HepG2 (cell line): ENCODE measurements at regions not wholly inside any gene's neighbourhood (a gene's known extent, or its start where the extent isn't known, plus 50 kb on each side); places are given as distances from the start of the nearest gene placed in this dataset.

Source experiments
- ATAC-seq: fragments of 200-7000 bp; cut with Tn5 transposase; 3 replicates; pipeline ENCODE4 v1.9.1; 2020; ENCODE audit warnings: mild to moderate bottlenecking, moderate library complexity
- BruUV-seq: library from RNA; stranded (reverse); fragments of 400-500 nt; replicated peaks from 2 replicates; lab custom pipeline; 2021; lab: Mats Ljungman, UMichigan
- CTCF ChIA-PET: fragments of 300-600 bp; formaldehyde crosslinking; extraction: SDS; loops from one replicate; lab custom pipeline; 2021; ENCODE audit warnings: low total read pairs, inconsistent platforms, low intra/inter-chr PET ratio; lab: Yijun Ruan, JAX
- POLR2A ChIA-PET: fragments of 350-600 bp; sonication (Branson Sonifier 250); formaldehyde crosslinking; loops from one replicate; lab custom pipeline; 2020; ENCODE audit warnings: antibody characterized with exemption, inconsistent platforms; lab: Yijun Ruan, JAX
- DNase-seq: peaks from one replicate; pipeline ENCODE4 v3.0.0-alpha.2; 2015; ENCODE audit warnings: low spot score
- FAIRE-seq: peaks from 3 replicates; lab custom pipeline; 2011; peaks lifted over from hg19 to GRCh38; lab: Jason Lieb, UNC
- H2AFZ ChIP-seq: one replicate; pipeline ENCODE4 v1.6.1; 2011; ENCODE audit warnings: low read length, inconsistent platforms
- H3K27ac ChIP-seq: fragments of 300-600 bp; 3 replicates; pipeline ENCODE4 v1.8.0; 2011; ENCODE audit warnings: mixed run types, mild to moderate bottlenecking, mixed read lengths, low read length, inconsistent platforms; ENCODE audit not compliant: insufficient read depth; ENCODE audit errors: extremely low read length
- H3K27me3 ChIP-seq, 2 experiments: fragments of 200-600 bp in 1 of 2; 2 replicates in 1 of 2; 3 replicates in 1 of 2; pipeline versions ENCODE4 v1.6.0 to v1.8.0; 2011; ENCODE audit warnings: low read length in 2 of 2, mild to moderate bottlenecking in 2 of 2, moderate library complexity in 2 of 2, inconsistent platforms in 1 of 2; ENCODE audit not compliant: insufficient read depth in 2 of 2, control insufficient read depth in 1 of 2
- H3K36me3 ChIP-seq, 2 experiments: fragments of 200-600 bp in 1 of 2; replicated peaks in 1 of 2; 2 replicates in 1 of 2; 3 replicates in 1 of 2; pipeline versions ENCODE4 v1.5.1 to v1.8.0; 2011; ENCODE audit warnings: low read length in 2 of 2, inconsistent platforms in 1 of 2; ENCODE audit not compliant: insufficient read depth in 2 of 2, control insufficient read depth in 1 of 2
- H3K4me1 ChIP-seq: 2 replicates; pipeline ENCODE4 v1.5.1; 2012; ENCODE audit warnings: low read length, inconsistent platforms; ENCODE audit not compliant: insufficient read depth
- H3K4me2 ChIP-seq: 2 replicates; pipeline ENCODE4 v1.6.0; 2011; ENCODE audit warnings: low read depth, low read length, inconsistent platforms
- H3K4me3 ChIP-seq, 3 experiments: fragments of 200-600 bp in 1 of 3; sonication (generic), shearing (Covaris generic) in 1 of 3; replicated peaks in 1 of 3; 2 replicates each; pipeline ENCODE4 v1.5.1; 2011 to 2016; ENCODE audit warnings: low read length in 3 of 3, inconsistent platforms in 2 of 3, low read depth in 2 of 3, mild to moderate bottlenecking in 2 of 3, control low read depth in 1 of 3, mixed read lengths in 1 of 3; ENCODE audit not compliant: insufficient read depth in 1 of 3
- H3K79me2 ChIP-seq: one replicate; pipeline ENCODE4 v1.6.1; 2011; ENCODE audit warnings: low read length, inconsistent platforms; ENCODE audit not compliant: insufficient read depth
- H3K9ac ChIP-seq: 2 replicates; pipeline ENCODE4 v1.6.0; 2011; ENCODE audit warnings: mild to moderate bottlenecking, low read depth, low read length, inconsistent platforms; ENCODE audit not compliant: insufficient read depth
- H3K9me3 ChIP-seq: 2 replicates; pipeline ENCODE4 v1.5.1; 2012; ENCODE audit warnings: mild to moderate bottlenecking, low read length
- H4K20me1 ChIP-seq: 2 replicates; pipeline ENCODE4 v1.6.0; 2011; ENCODE audit warnings: inconsistent platforms, mild to moderate bottlenecking, low read length, moderate library complexity; ENCODE audit not compliant: insufficient read depth
- CBX2 ChIP-seq, 2 experiments: fragments of 200-600 bp in 1 of 2; sonication (generic); formaldehyde crosslinking in 1 of 2; IDR thresholded peaks; 2 replicates each; pipeline versions ENCODE4 v1.7.0 to v1.8.1; 2018 to 2022; ENCODE audit warnings: low read depth in 2 of 2, low read length in 1 of 2, mild to moderate bottlenecking in 1 of 2, missing genetic modification reagents in 1 of 2
- ELF3 ChIP-seq: IDR thresholded peaks from 2 replicates; pipeline ENCODE4 v1.6.1; 2016; ENCODE audit warnings: missing genetic modification reagents, missing compliant biosample characterization
- PCBP1 ChIP-seq: fragments of 200-400 bp; formaldehyde crosslinking; IDR thresholded peaks from 2 replicates; pipeline ENCODE4 v1.6.1; 2017; ENCODE audit warnings: mild to moderate bottlenecking, low read depth, low read length, borderline replicate concordance
- POGK ChIP-seq: sonication (generic); formaldehyde crosslinking; conservative IDR thresholded peaks from 2 replicates; pipeline ENCODE4 v1.8.0; 2022; ENCODE audit warnings: mild to moderate bottlenecking, moderate library complexity, missing genetic modification reagents
- RFX3 ChIP-seq: IDR thresholded peaks from 2 replicates; pipeline ENCODE4 v1.6.1; 2016; ENCODE audit warnings: missing biosample characterization, missing genetic modification reagents
- SMARCC2 ChIP-seq: fragments of 450-650 bp; IDR thresholded peaks from 2 replicates; pipeline ENCODE4 v1.6.1; 2017; ENCODE audit warnings: antibody characterized with exemption, mild to moderate bottlenecking
- ZBTB44 ChIP-seq: sonication (generic); formaldehyde crosslinking; IDR thresholded peaks from 2 replicates; pipeline ENCODE4 v1.4.0; 2020; ENCODE audit warnings: missing genetic modification reagents
- ZMYM4 ChIP-seq: sonication (generic); formaldehyde crosslinking; IDR thresholded peaks from 2 replicates; pipeline ENCODE4 v1.8.1; 2023; ENCODE audit warnings: mild to moderate bottlenecking, missing genetic modification reagents
- ZNF547 ChIP-seq: sonication (generic); formaldehyde crosslinking; IDR thresholded peaks from 2 replicates; pipeline ENCODE4 v1.5.1; 2020; ENCODE audit warnings: mild to moderate bottlenecking, missing genetic modification reagents
- ZNF580 ChIP-seq: IDR thresholded peaks from 2 replicates; pipeline ENCODE4 v1.6.1; 2016; ENCODE audit warnings: low read depth, borderline replicate concordance
- WGBS: methylation state at CpG from one replicate; pipeline ENCODE4 v1.1.6; 2017; ENCODE audit warnings: low lambda C conversion rate; 5-methylcytosine and 5-hydroxymethylcytosine counted together
- in situ Hi-C: cut with HindIII; loops from 2 replicates; pipeline ENCODE4 v1.10.0; 2017; ENCODE audit warnings: low pct_unique_long_range_greater_than_20kb; ENCODE audit not compliant: extremely low pct_ligation_motif_present
- intact Hi-C: fragments of 100-400 bp; cut with micrococcal nuclease; formaldehyde crosslinking; loops from one replicate; pipeline ENCODE4 v1.10.0; 2022; ENCODE audit not compliant: unreplicated experiment
- TF ChIP-seq, protein P1 (sequence below): IDR thresholded peaks from 2 replicates; pipeline ENCODE4 v1.6.1; 2016

DNA sequence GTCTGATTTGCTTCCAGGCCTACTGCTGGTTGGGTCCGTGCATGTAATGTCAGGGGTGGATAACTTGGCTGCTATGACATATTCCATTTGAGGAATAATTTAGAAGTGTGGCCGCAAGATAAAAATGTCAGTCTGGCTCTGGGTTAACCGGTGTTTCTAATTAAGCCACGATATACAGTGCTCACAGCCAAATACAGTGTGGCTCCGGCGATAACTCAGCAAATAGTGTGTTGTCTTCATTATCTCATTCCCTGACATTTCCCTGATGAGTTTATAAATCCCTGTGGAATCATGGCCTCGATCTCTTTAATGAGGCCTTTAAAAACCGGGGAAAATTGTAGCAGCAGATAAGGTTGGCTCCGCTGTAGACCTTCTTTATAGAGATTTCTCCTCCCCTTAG lies 1125.0 kb downstream of the TYW1 start:
- H3K4me2 ChIP-seq, result no peak overlapping the region
- intact Hi-C loops, result no loop called here

GRCh38 chr7:68122801-68123200 lies 1126.2 kb downstream of the TYW1 start:
- H3K27ac ChIP-seq, result no peak overlapping the region
- no peaks in the 10 kb centered on the region for H4K20me1 ChIP-seq
- no TSS peak for BruUV-seq
- no CpG with 5 or more reads among the region's 8 CpGs for WGBS
- H3K79me2 ChIP-seq, result no peaks in the 10 kb centered on the region
- H3K9me3 ChIP-seq, result peaks cover 27% of the 10 kb centered on the region
- no peaks in the 10 kb centered on the region for H3K36me3 ChIP-seq
- CTCF ChIA-PET, result no interaction called here
- no peak overlapping the region for H3K4me3 ChIP-seq
- no peaks in the 10 kb centered on the region for H3K4me1 ChIP-seq
- no peak overlapping the region for H3K4me2 ChIP-seq
- intact Hi-C loops (no loop called here), in situ Hi-C loops (no loop called here)
- H2AFZ ChIP-seq, result no peak overlapping the region
- FAIRE-seq, result no peak
- H3K9ac ChIP-seq, result no peak overlapping the region
- no peak for DNase-seq
- H3K27me3 ChIP-seq, result no peaks in the 10 kb centered on the region
- POLR2A ChIA-PET, result no interaction called here
- ATAC-seq, result no peak
- TF ChIP-seq ZBTB44 (no peak), ZMYM4 (CRISPR knock-in tag) (no peak), PCBP1 (no peak), ZNF580 (CRISPR knock-in tag) (no peak), RFX3 (no peak), ELF3 (no peak), ZNF547 (CRISPR knock-in tag) (no peak), POGK (CRISPR knock-in tag) (no peak), CBX2 (IDR thresholded peaks at IDR 0.05; ENCODE audit: low read depth, low read length) (no peak), CBX2 (CRISPR knock-in tag; IDR thresholded peaks at IDR 0.05; ENCODE audit: low read depth) (no peak)
- TF ChIP-seq, protein P1, sequence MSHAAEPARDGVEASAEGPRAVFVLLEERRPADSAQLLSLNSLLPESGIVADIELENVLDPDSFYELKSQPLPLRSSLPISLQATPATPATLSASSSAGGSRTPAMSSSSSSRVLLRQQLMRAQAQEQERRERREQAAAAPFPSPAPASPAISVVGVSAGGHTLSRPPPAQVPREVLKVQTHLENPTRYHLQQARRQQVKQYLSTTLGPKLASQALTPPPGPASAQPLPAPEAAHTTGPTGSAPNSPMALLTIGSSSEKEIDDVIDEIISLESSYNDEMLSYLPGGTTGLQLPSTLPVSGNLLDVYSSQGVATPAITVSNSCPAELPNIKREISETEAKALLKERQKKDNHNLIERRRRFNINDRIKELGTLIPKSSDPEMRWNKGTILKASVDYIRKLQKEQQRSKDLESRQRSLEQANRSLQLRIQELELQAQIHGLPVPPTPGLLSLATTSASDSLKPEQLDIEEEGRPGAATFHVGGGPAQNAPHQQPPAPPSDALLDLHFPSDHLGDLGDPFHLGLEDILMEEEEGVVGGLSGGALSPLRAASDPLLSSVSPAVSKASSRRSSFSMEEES, result no peak

More for the DNA sequence above, 1125.0 kb downstream of the TYW1 start:
- FAIRE-seq, result no peak
- Histone ChIP-seq H2AFZ (no peak overlapping the region), H3K27ac (no peak overlapping the region), H3K36me3 (no peaks in the 10 kb centered on the region), H3K27me3 (no peaks in the 10 kb centered on the region), H3K79me2 (no peaks in the 10 kb centered on the region), H3K9me3 (peaks cover 27% of the 10 kb centered on the region), H3K4me3 (no peak overlapping the region), H4K20me1 (no peaks in the 10 kb centered on the region), H3K9ac (no peak overlapping the region), H3K4me1 (no peaks in the 10 kb centered on the region)
- BruUV-seq, result no TSS peak
- no peak for ATAC-seq
- 30% methylated on average over 8 of the region's 9 CpGs for WGBS
- in situ Hi-C loops, result no loop called here
- DNase-seq, result no peak
- POLR2A ChIA-PET, result no interaction called here
- CTCF ChIA-PET, result no interaction called here
- TF ChIP-seq SMARCC2, result no peak
